SK-N-SH treated with all-trans-retinoic acid at 6 μM for 48 hours (cell line): ENCODE measurements at regions not wholly inside any gene's neighbourhood (a gene's known extent, or its start where the extent isn't known, plus 50 kb on each side); places are given as distances from the start of the nearest gene placed in this dataset.

Source experiments
- ARNTL ChIP-seq: fragments of 450-650 bp; formaldehyde crosslinking; IDR thresholded peaks from 2 replicates; pipeline ENCODE4 v1.5.0; 2020; ENCODE audit warnings: low read depth, mild to moderate bottlenecking, moderate library complexity, borderline replicate concordance
- CREB5 ChIP-seq: fragments of 250-450 bp; sonication (Bioruptor Pico); IDR thresholded peaks from 2 replicates; pipeline ENCODE4 v1.5.1; 2020; ENCODE audit warnings: low read depth, mild to moderate bottlenecking, moderate library complexity
- RARB ChIP-seq: fragments of 250-450 bp; sonication (Bioruptor Pico); IDR thresholded peaks from 2 replicates; pipeline ENCODE4 v1.8.0; 2021; ENCODE audit warnings: mild to moderate bottlenecking, moderate library complexity
- ZNF565 ChIP-seq: fragments of 450-650 bp; formaldehyde crosslinking; conservative IDR thresholded peaks from 2 replicates; pipeline ENCODE4 v1.5.0; 2020; ENCODE audit warnings: low read depth, mild to moderate bottlenecking, moderate library complexity
- ZNF8 ChIP-seq: fragments of 450-650 bp; formaldehyde crosslinking; IDR thresholded peaks from 2 replicates; pipeline ENCODE4 v1.5.0; 2020; ENCODE audit warnings: mild to moderate bottlenecking, moderate library complexity

GRCh38 chr5:54753034-54753433 is 232.4 kb downstream of the ESM1 start:
- TF ChIP-seq ARNTL (CRISPR knock-in tag) (no peak), ZNF8 (CRISPR knock-in tag) (no peak), ZNF565 (no peak), RARB (CRISPR knock-in tag) (no peak), CREB5 (CRISPR knock-in tag) (no peak)
